ENCODE measurements at regions not wholly inside any gene's neighbourhood (a gene's known extent, or its start where the extent isn't known, plus 50 kb on each side); places are given as distances from the start of the nearest gene placed in this dataset.
"Not testable (repeated sequence)": the region's sequence is repeated elsewhere in the genome, so short reads cannot be mapped to it uniquely, and the experiment has no call there.

DNA sequence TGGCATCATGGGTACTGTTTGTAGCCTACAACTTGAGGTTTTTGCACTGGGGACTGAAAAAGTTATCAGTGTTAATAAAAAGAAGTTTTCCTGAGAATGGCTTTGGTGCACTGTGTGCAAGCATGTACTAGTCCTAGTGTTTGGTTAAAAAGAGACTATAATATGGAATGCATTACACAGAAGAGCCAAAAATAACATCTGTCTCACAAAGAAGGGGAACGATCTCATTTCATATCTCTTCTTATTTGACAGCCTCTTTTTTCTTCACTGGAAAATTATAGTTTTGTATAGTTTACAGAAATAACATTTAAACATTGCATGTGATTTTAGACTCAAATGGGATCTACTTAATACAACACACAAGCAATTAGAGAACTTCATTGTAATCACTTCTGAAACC, 127.0 kb upstream of the GDNF start:
- no peak for DNase-seq (ENCODE audit: low read depth, low spot score)

DNA sequence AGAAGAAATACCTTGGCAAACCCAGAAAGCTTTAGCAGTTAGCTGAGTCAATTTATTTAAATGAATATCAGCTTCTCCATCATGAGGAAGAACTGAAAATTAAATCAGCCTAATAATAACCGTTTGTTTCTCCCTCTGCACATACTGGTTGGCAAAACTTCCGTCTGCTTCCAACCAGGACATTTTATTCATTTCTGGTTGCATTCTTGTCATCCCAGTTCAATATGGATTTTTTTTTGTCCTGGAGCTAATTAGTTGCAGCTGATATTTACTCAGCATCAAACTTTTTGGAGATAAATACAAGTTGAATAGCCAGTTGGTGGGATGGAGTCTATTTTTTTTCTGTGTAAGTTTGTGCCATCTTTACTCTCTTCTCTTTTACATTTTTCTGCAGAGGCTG, 126.5 kb upstream of the GDNF start:
- DNase-seq (ENCODE audit: low read depth, low spot score), result no peak

- no peak for DNase-seq (ENCODE audit: low read depth, low spot score)
Measured at GRCh38 chr5:37962389-37962788, 122.5 kb upstream of the GDNF start.

GRCh38 chr5:37957218-37957617, 117.4 kb upstream of the GDNF start:
- DNase-seq (ENCODE audit: low read depth, low spot score), result no peak

GRCh38 chr5:37955748-37956147, 115.9 kb upstream of the GDNF start:
- DNase-seq (ENCODE audit: low read depth, low spot score), result no peak

- DNase-seq (ENCODE audit: low read depth, low spot score), result no peak
Measured at GRCh38 chr5:37954561-37954960, 114.7 kb upstream of the GDNF start.

DNA sequence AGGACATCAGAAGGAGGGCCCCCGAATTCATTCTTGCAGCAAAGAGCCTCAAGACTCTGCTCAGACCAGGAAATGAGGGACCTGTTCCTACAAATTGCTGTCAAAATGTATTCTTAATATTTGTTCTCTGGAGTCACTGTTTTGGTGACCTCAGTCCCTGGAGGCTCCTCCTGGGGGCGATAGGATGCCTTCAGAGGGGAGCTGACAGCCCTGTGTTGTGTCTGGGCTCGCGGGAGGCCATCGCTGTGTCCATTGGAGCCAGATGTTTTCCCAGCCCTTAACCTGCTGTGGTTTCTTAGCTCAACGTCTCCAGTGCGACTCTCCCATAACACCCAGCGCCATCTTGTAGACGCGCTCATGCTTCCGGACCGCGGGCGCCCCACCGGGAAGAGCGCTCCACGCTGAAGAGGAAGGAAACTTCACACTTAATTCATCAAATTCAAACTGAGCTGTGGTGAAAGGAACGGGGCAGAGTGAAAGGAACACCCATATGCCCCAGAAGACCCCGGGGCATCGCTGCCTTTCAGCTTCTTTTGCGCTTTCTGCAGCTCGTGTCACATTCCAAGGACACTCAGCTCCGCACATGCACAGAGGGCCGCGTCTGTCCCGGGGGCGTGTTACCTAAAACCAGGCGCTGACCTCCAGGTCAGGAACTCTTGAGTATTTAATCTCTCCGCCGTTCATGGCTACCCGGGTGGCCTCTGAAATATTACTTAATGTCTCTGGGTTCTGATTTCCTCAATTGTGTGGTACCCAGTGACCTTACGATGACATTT, 112.3 kb upstream of the GDNF start:
- DNase-seq (ENCODE audit: low read depth, low spot score), result no peak

GRCh38 chr5:37950436-37950835, 110.6 kb upstream of the GDNF start:
- no peak for DNase-seq (ENCODE audit: low read depth, low spot score)

DNA sequence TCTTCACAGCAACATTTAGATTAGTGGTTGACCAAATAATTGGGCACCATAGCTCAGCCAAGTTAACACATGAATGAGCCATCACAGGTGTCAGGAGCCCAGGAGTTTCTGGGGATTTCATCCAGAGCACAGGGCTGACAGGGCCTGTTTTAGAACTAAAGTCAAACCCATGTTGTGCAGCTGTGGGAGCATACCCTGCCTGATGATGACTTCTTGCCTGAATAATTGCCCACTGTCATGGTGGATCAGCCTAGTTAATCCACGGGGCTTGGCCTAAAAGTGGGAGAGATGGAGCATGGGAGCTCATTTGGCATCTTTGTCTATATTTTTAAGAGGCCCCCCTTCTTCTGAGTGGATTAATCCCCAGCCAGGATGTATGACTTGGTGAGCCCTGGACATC, 105.6 kb upstream of the GDNF start:
- DNase-seq (ENCODE audit: low read depth, low spot score), result no peak

- DNase-seq (ENCODE audit: low read depth, low spot score), result not testable (repeated sequence)
Measured at GRCh38 chr5:37943136-37943535, 103.3 kb upstream of the GDNF start.

DNA sequence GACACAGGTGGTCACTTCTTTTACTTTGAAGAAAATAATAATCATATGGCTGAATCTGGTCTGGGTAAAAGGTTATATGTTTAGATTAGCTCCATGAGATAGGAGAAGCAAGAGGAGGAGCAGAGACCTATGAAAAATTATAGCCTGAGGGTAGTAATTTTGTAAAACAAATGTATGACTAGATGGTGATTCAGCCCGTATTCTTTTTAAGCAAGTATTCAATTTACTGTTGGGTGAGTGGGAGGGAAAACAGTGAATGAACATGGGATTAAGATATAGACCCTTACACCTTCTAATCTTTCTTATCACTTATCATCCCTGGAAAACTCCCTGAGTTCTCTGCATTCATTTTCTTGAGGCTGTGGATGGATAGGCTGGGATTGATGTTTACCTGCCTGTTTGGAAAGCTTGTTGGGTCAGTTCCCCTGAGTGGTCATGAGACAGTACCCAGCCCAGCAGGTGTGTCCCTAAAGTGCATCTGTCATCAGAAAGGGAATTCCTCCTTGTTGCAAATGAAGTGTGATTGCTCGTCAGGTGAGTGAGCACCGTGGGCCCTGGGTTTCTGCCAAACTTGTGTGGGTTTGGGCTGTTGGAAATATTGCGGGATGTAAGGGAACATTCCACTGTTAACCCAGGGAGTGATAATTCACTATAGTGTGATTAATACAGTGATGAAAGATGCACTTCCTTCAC, 101.2 kb upstream of the GDNF start:
- no peak for DNase-seq (ENCODE audit: low read depth, low spot score)

DNA sequence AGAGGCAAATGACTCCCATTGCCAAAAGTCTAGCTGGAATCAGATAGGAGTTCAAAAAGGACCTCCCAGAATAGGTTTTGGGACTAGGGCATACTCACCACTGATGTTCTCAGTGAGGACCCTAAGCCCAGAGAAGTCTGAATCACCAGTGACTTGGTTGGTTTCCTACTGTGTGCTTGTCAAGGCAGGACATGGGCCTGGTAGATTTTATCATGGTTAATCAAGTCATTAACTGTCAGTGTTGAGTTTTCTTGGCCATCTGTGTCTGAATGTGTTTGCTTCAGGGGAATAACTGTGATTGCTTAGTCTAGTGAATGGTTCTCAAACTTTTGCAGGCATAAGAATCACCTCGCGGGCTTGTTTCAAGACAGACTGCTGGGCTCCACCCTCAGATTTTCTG, 99.0 kb upstream of the GDNF start:
- no peak for DNase-seq (ENCODE audit: low read depth, low spot score)

DNA sequence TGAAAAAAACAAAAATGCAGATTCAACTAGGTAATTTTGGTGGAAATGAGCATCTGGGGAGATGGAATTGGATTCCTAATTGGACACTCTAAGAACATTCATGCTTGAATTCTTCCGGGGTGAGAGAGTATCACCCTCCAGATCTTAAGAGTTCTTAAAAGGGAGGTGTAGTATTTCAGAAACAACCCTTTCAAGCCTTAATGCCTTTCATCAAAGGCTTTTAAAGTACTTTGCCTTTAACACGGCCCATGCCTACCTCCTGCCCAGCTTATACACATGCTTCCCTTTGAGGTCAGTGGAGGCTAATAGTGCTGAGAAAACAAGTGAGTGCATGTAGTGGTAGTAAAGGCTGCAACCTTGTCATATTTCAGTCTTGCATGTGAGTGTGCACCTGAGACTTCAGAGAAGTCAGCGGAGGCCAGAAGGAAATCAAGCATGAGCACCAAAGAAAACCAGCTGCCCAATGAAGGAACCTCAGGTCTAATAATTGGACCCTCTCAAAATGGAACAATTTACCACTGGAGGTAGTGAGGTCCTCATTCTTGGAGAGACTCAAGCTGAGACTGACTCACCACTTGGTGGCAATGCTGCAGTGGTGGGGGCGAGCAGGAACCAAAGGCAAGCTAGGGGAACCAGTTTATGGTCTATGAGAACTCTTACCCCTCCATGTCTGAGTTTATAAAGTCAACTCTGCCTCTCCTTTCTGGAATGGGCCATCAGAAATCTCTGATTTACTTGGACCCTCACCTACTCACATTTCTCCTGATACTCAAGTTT, 98.4 kb upstream of the GDNF start:
- no peak for DNase-seq (ENCODE audit: low read depth, low spot score)

- DNase-seq (ENCODE audit: low read depth, low spot score), result no peak
Measured at GRCh38 chr5:37936091-37936490, 96.2 kb upstream of the GDNF start.

DNA sequence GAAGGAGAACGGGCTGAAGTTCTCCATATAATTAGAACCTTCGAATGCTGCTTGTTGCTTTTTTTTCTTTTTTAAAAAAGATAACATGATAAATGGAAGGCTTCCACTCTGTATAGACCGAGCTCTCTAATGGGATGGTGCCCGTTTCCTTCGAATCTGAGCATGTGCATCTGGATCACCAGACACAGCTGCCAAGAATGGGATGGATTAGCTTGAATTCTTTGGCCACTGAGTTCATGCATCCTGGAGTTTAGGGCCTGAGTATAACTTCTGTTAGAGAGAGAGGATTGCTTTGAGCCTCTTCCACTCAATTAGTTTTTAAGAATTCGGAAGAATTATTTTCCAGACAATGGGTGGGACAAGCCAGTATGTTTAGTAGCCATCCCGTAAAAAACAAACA, 93.7 kb upstream of the GDNF start:
- DNase-seq (ENCODE audit: low read depth, low spot score), result no peak

DNA sequence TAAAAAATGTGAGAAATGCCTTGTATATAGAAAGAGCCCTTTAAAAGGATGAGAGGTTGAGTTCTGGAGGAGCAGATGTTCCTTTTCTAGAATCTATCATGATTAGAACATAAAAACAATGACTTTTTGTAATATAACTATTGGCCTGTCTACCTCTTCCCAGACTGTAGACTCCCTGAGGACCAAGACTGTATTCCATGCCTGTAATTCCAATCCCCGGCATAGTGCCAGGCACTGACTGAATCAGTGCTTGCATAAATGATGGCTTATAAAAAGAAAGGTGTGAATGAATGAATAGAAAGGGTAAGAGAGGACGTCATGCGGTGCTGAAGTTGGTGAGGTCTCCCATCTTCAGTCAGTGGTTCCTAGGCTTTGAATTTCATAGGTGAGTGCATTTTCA, 92.6 kb upstream of the GDNF start:
- DNase-seq (ENCODE audit: low read depth, low spot score), result no peak

- DNase-seq (ENCODE audit: low read depth, low spot score), result no peak
Measured at GRCh38 chr5:37931541-37931940, 91.7 kb upstream of the GDNF start.

DNA sequence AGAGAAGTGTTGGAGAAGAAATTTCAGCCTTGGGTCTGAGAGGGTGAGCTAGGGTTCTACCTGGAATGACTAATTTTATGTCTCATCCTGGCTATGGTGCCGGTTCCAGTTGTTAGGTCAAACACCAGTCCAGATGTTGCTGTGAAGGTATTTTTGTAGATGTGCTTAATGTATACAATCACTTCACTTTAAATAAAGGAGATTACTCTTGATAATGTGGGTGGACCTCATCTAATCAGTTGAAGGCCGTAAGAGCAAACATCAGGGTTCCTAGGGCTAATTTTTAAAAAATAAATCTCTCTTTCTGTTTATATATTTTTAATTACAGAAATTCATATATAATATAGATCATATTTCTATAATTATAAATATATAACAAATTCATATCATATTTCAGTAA, 90.5 kb upstream of the GDNF start:
- no peak for DNase-seq (ENCODE audit: low read depth, low spot score)

- no peak for DNase-seq (ENCODE audit: low read depth, low spot score)
Measured at GRCh38 chr5:37929791-37930190, 90.0 kb upstream of the GDNF start.

DNA sequence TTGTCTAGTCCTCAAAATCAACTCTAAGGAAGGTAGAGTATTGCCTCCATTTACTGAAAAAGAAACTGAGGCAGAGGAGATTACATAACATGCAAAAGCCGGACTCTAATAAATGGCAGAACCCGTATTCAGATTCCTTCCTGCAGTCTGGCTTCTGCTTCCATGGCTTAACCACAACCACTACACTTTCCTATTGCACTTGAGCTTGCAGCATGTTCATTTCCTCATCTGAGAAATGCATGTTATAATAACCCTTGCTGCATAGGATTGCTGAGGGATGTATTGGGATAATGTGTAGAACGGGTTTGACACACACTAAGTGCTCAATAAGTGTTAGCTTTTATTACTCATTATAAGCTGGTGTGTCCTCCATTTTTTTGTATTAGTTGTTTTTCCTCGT, 87.9 kb upstream of the GDNF start:
- DNase-seq (ENCODE audit: low read depth, low spot score), result not testable (repeated sequence)

DNA sequence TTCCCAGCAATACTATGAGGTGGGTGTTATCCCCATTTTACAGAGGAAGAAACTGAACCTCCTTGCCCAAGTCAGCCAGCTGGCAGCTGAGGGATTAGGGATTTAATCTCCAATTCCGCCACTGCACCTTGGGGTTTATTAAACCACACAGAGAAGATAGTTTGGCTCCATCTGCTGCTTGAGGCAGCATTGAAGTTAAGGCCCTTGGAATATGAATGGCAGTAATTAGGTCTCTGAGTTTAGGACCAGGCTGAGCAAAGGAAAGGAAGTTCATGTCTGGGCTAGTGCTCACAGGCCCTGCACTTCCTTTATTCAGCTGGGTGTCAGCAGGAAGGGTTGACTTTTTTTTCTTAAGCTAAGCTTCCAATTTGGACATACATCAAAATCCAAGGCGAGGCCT, 86.9 kb upstream of the GDNF start:
- DNase-seq (ENCODE audit: low read depth, low spot score), result no peak

- no peak for DNase-seq (ENCODE audit: low read depth, low spot score)
Measured at GRCh38 chr5:37921452-37921851, 81.6 kb upstream of the GDNF start.

DNA sequence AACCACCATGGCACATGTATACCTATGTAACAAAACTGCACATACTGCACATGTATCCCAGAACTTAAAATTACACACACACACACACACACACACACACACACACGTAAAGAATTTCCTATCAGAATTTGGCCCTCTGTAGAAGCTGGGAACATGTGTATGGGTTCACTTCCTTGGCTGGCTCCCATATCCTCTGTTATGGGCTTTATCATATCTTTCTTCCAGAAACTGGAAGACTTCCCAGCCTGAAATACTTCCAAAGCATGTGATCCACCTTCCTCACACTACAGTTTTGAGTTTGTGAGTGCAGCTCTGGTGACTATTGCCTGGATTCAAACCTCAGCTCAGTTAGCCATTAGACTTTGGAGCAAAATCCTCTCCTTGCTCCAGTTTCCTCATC, 78.6 kb upstream of the GDNF start:
- no peak for DNase-seq (ENCODE audit: low read depth, low spot score)
